ENCODE measurements at regions not wholly inside any gene's neighbourhood (a gene's known extent, or its start where the extent isn't known, plus 50 kb on each side); places are given as distances from the start of the nearest gene placed in this dataset.

GRCh38 chr4:153034681-153035080 lies 98.6 kb downstream of the FHDC1 start:
- no peak for DNase-seq

- DNase-seq: no peak
These were observed 100.9 kb downstream of the FHDC1 start for GRCh38 chr4:153036931-153037482.

- DNase-seq: no peak
These were observed 102.6 kb downstream of the FHDC1 start for GRCh38 chr4:153038623-153039311.

- DNase-seq: no peak
These were observed 103.5 kb downstream of the FHDC1 start for GRCh38 chr4:153039542-153040185.

- no peak for DNase-seq
These were observed 104.6 kb downstream of the FHDC1 start for GRCh38 chr4:153040677-153041076.

- no peak for DNase-seq
These were observed 107.9 kb downstream of the FHDC1 start for GRCh38 chr4:153044036-153044435.

- DNase-seq: no peak
These were observed 109.2 kb downstream of the FHDC1 start for GRCh38 chr4:153045111-153045982.

GRCh38 chr4:153058671-153059060 lies 122.5 kb downstream of the FHDC1 start:
- no peak for DNase-seq

GRCh38 chr4:153060196-153060595 lies 124.1 kb downstream of the FHDC1 start:
- no peak for DNase-seq

GRCh38 chr4:153061971-153062370 lies 125.8 kb downstream of the FHDC1 start:
- DNase-seq: no peak

GRCh38 chr4:153062652-153063168 lies 126.6 kb downstream of the FHDC1 start:
- no peak for DNase-seq

GRCh38 chr4:153063490-153063889 lies 127.4 kb downstream of the FHDC1 start:
- DNase-seq: no peak

- no peak for DNase-seq
These were observed 128.4 kb downstream of the FHDC1 start for GRCh38 chr4:153064571-153064970.

- DNase-seq: no peak
These were observed 129.2 kb downstream of the FHDC1 start for GRCh38 chr4:153065276-153065675.

GRCh38 chr4:153067376-153067775 lies 131.3 kb downstream of the FHDC1 start:
- no peak for DNase-seq

- DNase-seq: no peak
These were observed 132.6 kb downstream of the FHDC1 start for GRCh38 chr4:153068751-153069150.

- DNase-seq: no peak
These were observed 132.2 kb upstream of the TRIM2 start for GRCh38 chr4:153071958-153072598.

GRCh38 chr4:153072661-153073060 lies 131.6 kb upstream of the TRIM2 start:
- DNase-seq: no peak

GRCh38 chr4:153074486-153074885 lies 129.8 kb upstream of the TRIM2 start:
- no peak for DNase-seq

GRCh38 chr4:153074936-153075630 lies 129.2 kb upstream of the TRIM2 start:
- DNase-seq: no peak

GRCh38 chr4:153075836-153076518 lies 128.3 kb upstream of the TRIM2 start:
- DNase-seq: no peak

Measured in effector CD8-positive, alpha-beta T cell (primary cell).